Gastrocnemius medialis (tissue), 4 donors: ENCODE measurements at regions not wholly inside any gene's neighbourhood (a gene's known extent, or its start where the extent isn't known, plus 50 kb on each side); places are given as distances from the start of the nearest gene placed in this dataset.

Experiments used
- ATAC-seq, 2 donors: fragments of 150-250 bp; one replicate each; pipeline ENCODE4 v1.9.1; 2016
- DNase-seq, 2 donors: peaks; one replicate each; pipeline ENCODE4 v3.0.0-alpha.2; 2019
- H3K27ac ChIP-seq, 4 donors: fragments of 200-600 bp; sonication (generic); 1 replicate in 1 of 4; 2 replicates in 3 of 4; pipeline ENCODE4 v1.5.1; 2016 to 2018; ENCODE audit warnings: mild to moderate bottlenecking in 2 of 4, moderate library complexity in 1 of 4
- H3K27me3 ChIP-seq, 3 donors: fragments of 200-600 bp; sonication (generic) in 2 of 3; 1 replicate in 1 of 3; 2 replicates in 2 of 3; pipeline versions ENCODE4 v1.5.1 to v1.6.0; 2016 to 2019; ENCODE audit warnings: mild to moderate bottlenecking in 1 of 3, moderate library complexity in 1 of 3
- H3K36me3 ChIP-seq, 2 donors: fragments of 200-600 bp; sonication (generic) in 1 of 2; one replicate each; pipeline ENCODE4 v1.5.1; 2017 to 2018
- H3K4me1 ChIP-seq, 2 donors: fragments of 200-600 bp; sonication (generic) in 1 of 2; one replicate each; pipeline ENCODE4 v1.5.1; 2016 to 2017; ENCODE audit warnings: mild to moderate bottlenecking in 2 of 2
- H3K4me3 ChIP-seq, 4 donors: fragments of 200-600 bp; sonication (generic) in 3 of 4; 1 replicate in 1 of 4; 2 replicates in 3 of 4; pipeline ENCODE4 v1.5.1; 2016 to 2019; ENCODE audit warnings: mild to moderate bottlenecking in 2 of 4
- H3K9me3 ChIP-seq, 3 donors: fragments of 200-600 bp; sonication (generic) in 2 of 3; 1 replicate in 1 of 3; 2 replicates in 2 of 3; pipeline ENCODE4 v1.5.1; 2016 to 2019
- POLR2A ChIP-seq, 2 donors: fragments of 450-650 bp; IDR thresholded peaks; one replicate each; pipeline ENCODE4 v1.6.1; 2017; ENCODE audit warnings: antibody characterized with exemption in 2 of 2, mild to moderate bottlenecking in 2 of 2, moderate library complexity in 2 of 2
- in situ Hi-C, 4 donors: fragments of 200-750 bp; cut with MboI; loops; one replicate each; pipeline versions ENCODE4 v1.15.0 to v1.8.0; 2017; ENCODE audit warnings: low sequenced_read_pairs in 4 of 4
- intact Hi-C: fragments of 100-400 bp; cut with DNase I; formaldehyde crosslinking; loops from one replicate; pipeline ENCODE4 v1.15.1; 2023; ENCODE audit warnings: low total_unique reads
- TF ChIP-seq, protein P1 (sequence below), 5 experiments: fragments of 450-650 bp in 3 of 5; fragments of 200-600 bp in 2 of 5; sonication (generic) in 2 of 5; IDR thresholded peaks in 4 of 5; conservative IDR thresholded peaks in 1 of 5; 1 replicate in 4 of 5; 2 replicates in 1 of 5; pipeline ENCODE4 v1.5.1; 2016 to 2019; ENCODE audit warnings: antibody characterized with exemption in 5 of 5, mild to moderate bottlenecking in 3 of 5, moderate library complexity in 3 of 5

DNA sequence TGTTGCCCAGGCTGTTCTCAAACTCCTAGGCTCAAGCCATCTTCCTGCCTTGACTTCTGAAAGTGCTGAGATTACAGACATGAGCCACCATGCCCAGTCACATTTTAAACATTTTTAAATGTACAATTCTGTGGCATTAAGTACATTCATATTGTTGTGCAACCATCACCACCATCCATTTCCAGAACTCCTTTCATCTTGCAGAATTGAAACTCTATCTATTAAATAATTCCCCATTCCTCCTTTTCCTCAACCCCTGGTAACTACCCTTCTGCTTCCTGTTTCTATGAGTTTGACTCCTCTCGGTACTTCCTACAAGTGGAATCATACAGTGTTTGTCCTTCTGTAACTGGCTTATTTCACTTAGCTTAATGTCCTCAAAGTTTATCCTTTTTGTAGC lies 103.8 kb upstream of the NAA20 start:
- no peak for DNase-seq
- Histone ChIP-seq H3K4me3 (no peak overlapping the region), H3K27me3 (no peaks in the 10 kb centered on the region), H3K4me1 (peaks cover 37 to 50% of the 10 kb centered on the region in 2 donors), H3K36me3 (no peaks in the 10 kb centered on the region), H3K9me3 (no peaks in the 10 kb centered on the region), H3K27ac (no peak overlapping the region)
- TF ChIP-seq POLR2A (IDR thresholded peaks at IDR 0.05): no peak
- TF ChIP-seq, protein P1, sequence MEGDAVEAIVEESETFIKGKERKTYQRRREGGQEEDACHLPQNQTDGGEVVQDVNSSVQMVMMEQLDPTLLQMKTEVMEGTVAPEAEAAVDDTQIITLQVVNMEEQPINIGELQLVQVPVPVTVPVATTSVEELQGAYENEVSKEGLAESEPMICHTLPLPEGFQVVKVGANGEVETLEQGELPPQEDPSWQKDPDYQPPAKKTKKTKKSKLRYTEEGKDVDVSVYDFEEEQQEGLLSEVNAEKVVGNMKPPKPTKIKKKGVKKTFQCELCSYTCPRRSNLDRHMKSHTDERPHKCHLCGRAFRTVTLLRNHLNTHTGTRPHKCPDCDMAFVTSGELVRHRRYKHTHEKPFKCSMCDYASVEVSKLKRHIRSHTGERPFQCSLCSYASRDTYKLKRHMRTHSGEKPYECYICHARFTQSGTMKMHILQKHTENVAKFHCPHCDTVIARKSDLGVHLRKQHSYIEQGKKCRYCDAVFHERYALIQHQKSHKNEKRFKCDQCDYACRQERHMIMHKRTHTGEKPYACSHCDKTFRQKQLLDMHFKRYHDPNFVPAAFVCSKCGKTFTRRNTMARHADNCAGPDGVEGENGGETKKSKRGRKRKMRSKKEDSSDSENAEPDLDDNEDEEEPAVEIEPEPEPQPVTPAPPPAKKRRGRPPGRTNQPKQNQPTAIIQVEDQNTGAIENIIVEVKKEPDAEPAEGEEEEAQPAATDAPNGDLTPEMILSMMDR (IDR thresholded peaks at IDR 0.05 in 4 of 5, conservative IDR thresholded peaks at IDR 0.05 in 1 of 5): no peak
- in situ Hi-C loops: no loop called here
- no peak for ATAC-seq
- intact Hi-C loops: no loop called here

GRCh38 chr20:19913927-19914614 lies 103.1 kb upstream of the NAA20 start:
- peaks cover 45 to 55% of the 10 kb centered on the region in 2 donors for H3K4me1 ChIP-seq
- H3K27ac ChIP-seq: peak overlapping the region in 1 of 4 donors; percentile 23

DNA sequence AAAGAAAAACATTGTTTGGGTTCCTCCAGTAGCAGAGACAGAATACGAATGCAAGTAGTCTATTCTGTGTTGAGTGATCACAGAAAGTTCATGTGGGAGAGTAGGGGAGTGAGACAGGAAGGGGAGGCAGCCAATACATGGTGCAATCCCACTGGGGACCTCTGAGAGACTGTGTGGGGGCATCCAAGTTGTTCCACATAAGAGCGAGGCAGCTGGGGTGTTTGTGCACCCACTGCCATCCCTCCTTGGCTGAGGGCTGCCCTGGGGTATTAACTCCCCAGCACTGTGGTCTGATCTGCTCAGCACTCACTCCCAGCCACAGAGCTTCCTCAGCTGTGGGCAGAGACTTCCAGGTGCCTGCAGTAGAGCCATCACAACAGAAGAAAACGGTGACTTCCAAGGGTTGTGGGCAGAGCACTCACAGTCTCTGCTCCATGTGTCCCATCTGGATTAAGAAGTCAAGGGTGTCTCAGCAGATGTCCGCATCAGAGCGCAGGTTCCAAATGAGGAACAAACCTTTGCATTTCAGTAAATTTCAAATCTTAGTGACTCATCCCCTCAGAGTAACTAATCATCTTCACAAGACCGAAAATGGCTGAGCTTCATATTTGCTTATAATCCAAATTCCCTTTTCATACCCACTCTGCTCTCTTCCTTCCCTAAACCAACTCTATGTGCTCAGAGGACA lies 101.9 kb upstream of the NAA20 start:
- Histone ChIP-seq H3K4me3 (no peak overlapping the region), H3K36me3 (no peaks in the 10 kb centered on the region), H3K4me1 (peaks cover 48 to 53% of the 10 kb centered on the region in 2 donors), H3K9me3 (no peaks in the 10 kb centered on the region), H3K27ac (peak overlapping the region; percentile 19 to 44 (median 30)), H3K27me3 (no peaks in the 10 kb centered on the region)
- DNase-seq (peak in 1 of 2 donors; percentile 26), ATAC-seq (no peak)
- intact Hi-C loops: no loop called here
- no peak for TF ChIP-seq POLR2A (IDR thresholded peaks at IDR 0.05)
- TF ChIP-seq, protein P1 (IDR thresholded peaks at IDR 0.05 in 4 of 5, conservative IDR thresholded peaks at IDR 0.05 in 1 of 5): no peak
- in situ Hi-C loops: no loop called here

More at GRCh38 chr20:19913927-19914614, 103.1 kb upstream of the NAA20 start:
- Histone ChIP-seq H3K9me3 (no peaks in the 10 kb centered on the region), H3K4me3 (no peak overlapping the region), H3K27me3 (no peaks in the 10 kb centered on the region), H3K36me3 (no peaks in the 10 kb centered on the region)
- no peak for ATAC-seq
- intact Hi-C loops: no loop called here
- no peak for DNase-seq
- no peak for TF ChIP-seq POLR2A (IDR thresholded peaks at IDR 0.05)
- TF ChIP-seq, protein P1 (IDR thresholded peaks at IDR 0.05 in 4 of 5, conservative IDR thresholded peaks at IDR 0.05 in 1 of 5): no peak
- in situ Hi-C loops: no loop called here

GRCh38 chr20:19916531-19917485 lies 100.4 kb upstream of the NAA20 start:
- ATAC-seq (no peak), DNase-seq (no peak)
- Histone ChIP-seq H3K36me3 (no peaks in the 10 kb centered on the region), H3K27ac (peak overlapping the region in 2 of 4 donors; percentile 43 to 56), H3K9me3 (no peaks in the 10 kb centered on the region), H3K4me3 (no peak overlapping the region), H3K27me3 (no peaks in the 10 kb centered on the region), H3K4me1 (peaks cover 53 to 60% of the 10 kb centered on the region in 2 donors)
- TF ChIP-seq, protein P1 (IDR thresholded peaks at IDR 0.05 in 4 of 5, conservative IDR thresholded peaks at IDR 0.05 in 1 of 5): no peak
- TF ChIP-seq POLR2A (IDR thresholded peaks at IDR 0.05): no peak
- in situ Hi-C loops (no loop called here), intact Hi-C loops (loop anchor here (2.0 kb wide), 1 partner anchor 30 kb away; no protein-coding TSS in a partner anchor)
